ENCODE measurements at regions not wholly inside any gene's neighbourhood (a gene's known extent, or its start where the extent isn't known, plus 50 kb on each side); places are given as distances from the start of the nearest gene placed in this dataset.

DNA sequence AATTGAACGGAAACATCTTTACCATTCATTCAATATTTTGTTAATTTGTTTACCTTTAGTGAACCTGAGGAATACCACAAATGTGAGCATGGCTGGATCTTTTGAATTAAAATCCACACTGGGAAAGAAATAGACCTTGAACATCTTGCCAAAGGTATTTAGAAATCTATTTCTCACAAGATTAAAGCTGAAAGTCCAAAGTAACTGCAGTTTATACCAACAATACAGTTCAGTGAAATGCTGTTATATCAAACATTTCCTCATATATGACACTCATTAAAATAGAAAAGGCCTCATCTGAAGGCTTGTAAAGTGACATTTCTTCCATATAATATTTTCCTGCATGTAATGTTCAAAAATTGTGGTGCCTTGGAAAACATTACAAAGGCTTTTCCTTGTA is 166.5 kb upstream of the HAND2 start:
- Histone ChIP-seq H3K27me3 (no peaks in the 10 kb centered on the region), H3K9ac (no peak overlapping the region), H3K4me2 (no peak overlapping the region), H3K36me3 (no peaks in the 10 kb centered on the region), H3K4me1 (no peaks in the 10 kb centered on the region), H3K9me3 (ENCODE audit: low read depth) (no peaks in the 10 kb centered on the region), H3K79me2 (ENCODE audit: low read depth) (no peaks in the 10 kb centered on the region), H4K20me1 (ENCODE audit: low read depth) (no peaks in the 10 kb centered on the region), H3K4me3 (no peak overlapping the region), H2AFZ (replicated peaks) (no peak overlapping the region), H3K27ac (no peak overlapping the region), H3F3A (ENCODE audit: low read depth) (no peaks in the 10 kb centered on the region)
- Mint-ChIP-seq H3K4me1 (no peaks in the 10 kb centered on the region), H3K27me3 (ENCODE audit: insufficient read depth, low read depth) (no peaks in the 10 kb centered on the region), H3K4me3 (no peak overlapping the region), H3K36me3 (no peaks in the 10 kb centered on the region), H3K27ac (no peak overlapping the region), H3K9me3 (no peaks in the 10 kb centered on the region)
- DNase-seq (ENCODE audit: low spot score): no peak
- TF ChIP-seq EZH2phosphoT487 (IDR thresholded peaks at IDR 0.05): no peak
- no peak for TF ChIP-seq EZH2 (IDR thresholded peaks at IDR 0.05)
- no peak for TF ChIP-seq CTCF (IDR thresholded peaks at IDR 0.05)

- Mint-ChIP-seq H3K4me1 (no peaks in the 10 kb centered on the region), H3K27ac (no peak overlapping the region), H3K36me3 (no peaks in the 10 kb centered on the region), H3K9me3 (no peaks in the 10 kb centered on the region), H3K27me3 (ENCODE audit: insufficient read depth, low read depth) (no peaks in the 10 kb centered on the region), H3K4me3 (no peak overlapping the region)
- no peak for TF ChIP-seq CTCF (IDR thresholded peaks at IDR 0.05)
- no peak for TF ChIP-seq EZH2phosphoT487 (IDR thresholded peaks at IDR 0.05)
- no peak for TF ChIP-seq EZH2 (IDR thresholded peaks at IDR 0.05)
- H3K36me3 ChIP-seq: no peaks in the 10 kb centered on the region
- H3K9ac ChIP-seq: no peak overlapping the region
- H3K27ac ChIP-seq: no peak overlapping the region
- no peaks in the 10 kb centered on the region for H3K27me3 ChIP-seq
- no peaks in the 10 kb centered on the region for H3K4me1 ChIP-seq
- no peaks in the 10 kb centered on the region for H4K20me1 ChIP-seq (ENCODE audit: low read depth)
- no peak for DNase-seq (ENCODE audit: low spot score)
- H3F3A ChIP-seq (ENCODE audit: low read depth): no peaks in the 10 kb centered on the region
- no peak overlapping the region for H2AFZ ChIP-seq (replicated peaks)
- no peak overlapping the region for H3K4me3 ChIP-seq
- H3K4me2 ChIP-seq: no peak overlapping the region
- no peaks in the 10 kb centered on the region for H3K79me2 ChIP-seq (ENCODE audit: low read depth)
- H3K9me3 ChIP-seq (ENCODE audit: low read depth): no peaks in the 10 kb centered on the region
These were observed 166.0 kb upstream of the HAND2 start for GRCh38 chr4:173696011-173696410.

GRCh38 chr4:173685831-173686210 is 155.8 kb upstream of the HAND2 start:
- H3F3A ChIP-seq (ENCODE audit: low read depth): no peaks in the 10 kb centered on the region
- H2AFZ ChIP-seq (replicated peaks): no peak overlapping the region
- H3K4me3 ChIP-seq: no peak overlapping the region
- H3K9me3 Mint-ChIP-seq: no peaks in the 10 kb centered on the region
- no peaks in the 10 kb centered on the region for H3K79me2 ChIP-seq (ENCODE audit: low read depth)
- no peaks in the 10 kb centered on the region for H3K27me3 ChIP-seq
- no peaks in the 10 kb centered on the region for H4K20me1 ChIP-seq (ENCODE audit: low read depth)
- no peak overlapping the region for H3K9ac ChIP-seq
- no peak overlapping the region for H3K27ac ChIP-seq
- no peaks in the 10 kb centered on the region for H3K9me3 ChIP-seq (ENCODE audit: low read depth)
- H3K4me1 Mint-ChIP-seq: no peaks in the 10 kb centered on the region
- TF ChIP-seq CTCF (IDR thresholded peaks at IDR 0.05) (no peak), EZH2phosphoT487 (IDR thresholded peaks at IDR 0.05) (no peak), EZH2 (IDR thresholded peaks at IDR 0.05) (no peak)
- no peaks in the 10 kb centered on the region for H3K36me3 Mint-ChIP-seq
- no peak overlapping the region for H3K27ac Mint-ChIP-seq
- no peaks in the 10 kb centered on the region for H3K36me3 ChIP-seq
- no peak overlapping the region for H3K4me2 ChIP-seq
- no peaks in the 10 kb centered on the region for H3K4me1 ChIP-seq
- DNase-seq (ENCODE audit: low spot score): no peak
- H3K4me3 Mint-ChIP-seq: no peak overlapping the region
- peaks cover 2% of the 10 kb centered on the region for H3K27me3 Mint-ChIP-seq (ENCODE audit: insufficient read depth, low read depth)
